NCI-H460 (cell line): ENCODE measurements at regions not wholly inside any gene's neighbourhood (a gene's known extent, or its start where the extent isn't known, plus 50 kb on each side); places are given as distances from the start of the nearest gene placed in this dataset.

Source experiments
- DNase-seq: peaks from one replicate; pipeline ENCODE4 v3.0.0-alpha.2; 2016; ENCODE audit warnings: low read depth; ENCODE audit errors: extremely low read depth

GRCh38 chr9:117858561-117858960 lies 154.4 kb downstream of the TLR4 start:
- no peak for DNase-seq

- no peak for DNase-seq
These were observed 156.6 kb downstream of the TLR4 start for GRCh38 chr9:117860849-117861248.

- DNase-seq, result no peak
These were observed 160.3 kb downstream of the TLR4 start for GRCh38 chr9:117864385-117865057.

GRCh38 chr9:117868594-117868993 lies 164.4 kb downstream of the TLR4 start:
- DNase-seq, result no peak

GRCh38 chr9:117869287-117869686 lies 165.1 kb downstream of the TLR4 start:
- no peak for DNase-seq

- no peak for DNase-seq
These were observed 165.5 kb downstream of the TLR4 start for GRCh38 chr9:117869712-117870111.

- no peak for DNase-seq
These were observed 169.5 kb downstream of the TLR4 start for GRCh38 chr9:117873664-117874063.

- DNase-seq, result no peak
These were observed 171.7 kb downstream of the TLR4 start for GRCh38 chr9:117875886-117876285.

- DNase-seq, result no peak
These were observed 178.0 kb downstream of the TLR4 start for GRCh38 chr9:117882171-117882570.

- no peak for DNase-seq
These were observed 182.4 kb downstream of the TLR4 start for GRCh38 chr9:117886616-117887015.

GRCh38 chr9:117887383-117887782 lies 183.2 kb downstream of the TLR4 start:
- DNase-seq, result no peak

GRCh38 chr9:117887941-117888340 lies 183.7 kb downstream of the TLR4 start:
- DNase-seq, result no peak

GRCh38 chr9:117903453-117903852 lies 199.2 kb downstream of the TLR4 start:
- no peak for DNase-seq

- DNase-seq, result no peak
These were observed 202.6 kb downstream of the TLR4 start for GRCh38 chr9:117906763-117907162.

GRCh38 chr9:117907420-117907819 lies 203.2 kb downstream of the TLR4 start:
- DNase-seq, result no peak

GRCh38 chr9:117916291-117916690 lies 212.1 kb downstream of the TLR4 start:
- DNase-seq, result no peak

GRCh38 chr9:117917873-117918272 lies 213.7 kb downstream of the TLR4 start:
- DNase-seq, result no peak

- no peak for DNase-seq
These were observed 215.3 kb downstream of the TLR4 start for GRCh38 chr9:117919538-117919937.

- no peak for DNase-seq
These were observed 221.9 kb downstream of the TLR4 start for GRCh38 chr9:117926031-117926658.

- no peak for DNase-seq
These were observed 223.2 kb downstream of the TLR4 start for GRCh38 chr9:117927354-117927753.

GRCh38 chr9:117929868-117930267 lies 225.7 kb downstream of the TLR4 start:
- no peak for DNase-seq

- DNase-seq, result no peak
These were observed 228.4 kb downstream of the TLR4 start for GRCh38 chr9:117932585-117932984.
